ENCODE measurements at regions not wholly inside any gene's neighbourhood (a gene's known extent, or its start where the extent isn't known, plus 50 kb on each side); places are given as distances from the start of the nearest gene placed in this dataset.

GRCh38 chr12:85516667-85517325, 236.8 kb downstream of the ALX1 start:
- H3K14ac ChIP-seq (ENCODE audit: insufficient read length): no peak overlapping the region
- H2BK120ac ChIP-seq (replicated peaks; ENCODE audit: low read depth, low read length): no peak overlapping the region
- H3K4me3 ChIP-seq (ENCODE audit: extremely low read depth in 1 of 4, insufficient read depth in 2 of 4, low read depth in 3 of 4, low read length in 4 of 4): no peak overlapping the region
- DNase-seq (ENCODE audit: low read depth in 1 of 2, low spot score in 2 of 2) (no peak), FAIRE-seq (no peak)
- H3K18ac ChIP-seq (ENCODE audit: extremely low read depth, low read length): no peak overlapping the region
- POLR2A ChIA-PET (ENCODE audit: partially characterized antibody): no interaction called here
- peak overlapping the region; percentile 78; the same call in 1 of the 2 replicates for H2AFZ ChIP-seq (ENCODE audit: low read length)
- H3K23me2 ChIP-seq (ENCODE audit: low read depth, low read length): no peaks in the 10 kb centered on the region
- peaks cover 0 to 7% (median 0%) of the 10 kb centered on the region in 4 experiments; a peak in 4 of 7 replicates for H3K4me1 ChIP-seq (replicated peaks in 1 of 4; ENCODE audit: control insufficient read depth in 3 of 4, insufficient read depth in 4 of 4, low read length in 3 of 4)
- no peak overlapping the region for H4K8ac ChIP-seq (ENCODE audit: extremely low read depth, insufficient read depth, low read length)
- no peak overlapping the region for H2AK5ac ChIP-seq (ENCODE audit: low read depth, low read length)
- no peaks in the 10 kb centered on the region for H4K20me1 ChIP-seq (replicated peaks in 1 of 2; ENCODE audit: control insufficient read depth in 1 of 2, insufficient read depth in 2 of 2, low read length in 2 of 2)
- H2BK5ac ChIP-seq (ENCODE audit: low read depth, low read length): no peak overlapping the region
- 86% methylated on average over 3 of the region's 3 CpGs; no CpG with 5 or more reads in 1 of the 2 experiments for WGBS, 2 experiments (ENCODE audit: extremely low coverage in 1 of 2, insufficient coverage in 1 of 2, insufficient read length in 1 of 2, insufficient replicate concordance in 2 of 2, low coverage in 1 of 2, low lambda C conversion rate in 2 of 2, missing lambda C conversion rate in 1 of 2)
- no peak overlapping the region for H3K56ac ChIP-seq (replicated peaks; ENCODE audit: insufficient read length, low read depth, low read length)
- H3K4ac ChIP-seq (replicated peaks; ENCODE audit: insufficient read length, low read depth, low read length): no peak overlapping the region
- no peak for TF ChIP-seq POLR2AphosphoS5 (IDR thresholded peaks at IDR 0.05; ENCODE audit: low read depth, low read length)
- TF ChIP-seq CTBP2 (IDR thresholded peaks at IDR 0.05; ENCODE audit: borderline replicate concordance, insufficient read depth, insufficient read length, low read length): no peak
- TF ChIP-seq SAP30 (IDR thresholded peaks at IDR 0.05; ENCODE audit: insufficient read depth, insufficient replicate concordance, low read length): no peak
- no peak for TF ChIP-seq BACH1 (IDR thresholded peaks at IDR 0.05; ENCODE audit: low read length)
- H3K23ac ChIP-seq (ENCODE audit: insufficient read length): no peak overlapping the region
- H2BK15ac ChIP-seq (ENCODE audit: low read length): no peak overlapping the region
- no peak overlapping the region for H3K9ac ChIP-seq (replicated peaks in 1 of 4; ENCODE audit: extremely low read depth in 1 of 4, low read depth in 3 of 4, low read length in 3 of 4)
- H2BK12ac ChIP-seq (ENCODE audit: low read depth, low read length): no peak overlapping the region
- no peak overlapping the region for H3K27ac ChIP-seq (ENCODE audit: low read depth, low read length)
- no peaks in the 10 kb centered on the region for H3K79me1 ChIP-seq (ENCODE audit: low read depth, low read length)
- H4K5ac ChIP-seq (ENCODE audit: insufficient read length, low read depth, low read length): no peak overlapping the region
- H3K4me2 ChIP-seq (ENCODE audit: insufficient read depth in 1 of 2, low read depth in 2 of 2, low read length in 2 of 2): no peak overlapping the region
- H3K79me2 ChIP-seq (ENCODE audit: control insufficient read depth in 1 of 2, insufficient read depth in 2 of 2, low read length in 2 of 2): no peaks in the 10 kb centered on the region
- CTCF ChIA-PET (ENCODE audit: partially characterized antibody): no interaction called here
- H3K9me3 ChIP-seq (ENCODE audit: insufficient read depth in 2 of 2, low read depth in 1 of 2, low read length in 1 of 2): no peaks in the 10 kb centered on the region
- H4K91ac ChIP-seq (replicated peaks; ENCODE audit: insufficient read length, low read length): no peak overlapping the region
- no peaks in the 10 kb centered on the region for H3K27me3 ChIP-seq (replicated peaks in 1 of 4; ENCODE audit: control insufficient read depth in 3 of 4, extremely low read depth in 1 of 4, insufficient read depth in 3 of 4, low read length in 3 of 4)
- H3K36me3 ChIP-seq (ENCODE audit: control insufficient read depth in 2 of 4, insufficient read depth in 4 of 4, low read length in 3 of 4): no peaks in the 10 kb centered on the region
- H2BK20ac ChIP-seq (ENCODE audit: low read length): no peak overlapping the region
